GM12891 (cell line): ENCODE measurements at regions not wholly inside any gene's neighbourhood (a gene's known extent, or its start where the extent isn't known, plus 50 kb on each side); places are given as distances from the start of the nearest gene placed in this dataset.

Source experiments
- PAX5 ChIP-seq: IDR thresholded peaks from 2 replicates; pipeline ENCODE4 v1.6.1; 2011; ENCODE audit warnings: low read length, moderate library complexity, mild to moderate bottlenecking; ENCODE audit not compliant: insufficient read depth, severe bottlenecking
- POLR2A ChIP-seq: IDR thresholded peaks from 2 replicates; pipeline ENCODE4 v1.6.1; 2011; ENCODE audit warnings: low read depth, low read length, control low read depth
- POLR2AphosphoS5 ChIP-seq: IDR thresholded peaks from 2 replicates; pipeline ENCODE4 v1.6.1; 2011; ENCODE audit warnings: low read depth, low read length, control low read depth
- SPI1 ChIP-seq: IDR thresholded peaks from 2 replicates; pipeline ENCODE4 v1.6.1; 2011; ENCODE audit warnings: low read depth, low read length, control low read depth
- TAF1 ChIP-seq: IDR thresholded peaks from 2 replicates; pipeline ENCODE4 v1.6.1; 2011; ENCODE audit warnings: low read depth, low read length, control low read depth

GRCh38 chrX:139234898-139235297 lies 295.6 kb upstream of the F9 start:
- TF ChIP-seq POLR2AphosphoS5: no peak
- TF ChIP-seq POLR2A: no peak
- no peak for TF ChIP-seq TAF1
- no peak for TF ChIP-seq SPI1
- no peak for TF ChIP-seq PAX5
